ENCODE measurements at regions not wholly inside any gene's neighbourhood (a gene's known extent, or its start where the extent isn't known, plus 50 kb on each side); places are given as distances from the start of the nearest gene placed in this dataset.

- Histone ChIP-seq H3K36me3 (no peaks in the 10 kb centered on the region), H3K27me3 (no peaks in the 10 kb centered on the region), H3K4me1 (no peaks in the 10 kb centered on the region), H3K4me3 (no peak overlapping the region), H3K9me3 (no peaks in the 10 kb centered on the region), H3K27ac (no peak overlapping the region)
- no peak for DNase-seq (ENCODE audit: extremely low spot score in 2 of 2)
- intact Hi-C loops (cut with DNase I): no loop called here
- TF ChIP-seq CTCF (IDR thresholded peaks at IDR 0.05) (no peak), POLR2A (IDR thresholded peaks at IDR 0.05) (no peak), POLR2AphosphoS5 (IDR thresholded peaks at IDR 0.05; ENCODE audit: insufficient read depth in 1 of 2, low read depth in 1 of 2) (no peak)
Observed at GRCh38 chr2:64713686-64714085, 60.0 kb upstream of the SERTAD2 start.

- Histone ChIP-seq H3K27ac (no peak overlapping the region), H3K36me3 (no peaks in the 10 kb centered on the region), H3K9me3 (no peaks in the 10 kb centered on the region), H3K4me1 (peaks cover 4% of the 10 kb centered on the region), H3K27me3 (no peaks in the 10 kb centered on the region), H3K4me3 (no peak overlapping the region)
- TF ChIP-seq POLR2AphosphoS5 (IDR thresholded peaks at IDR 0.05; ENCODE audit: insufficient read depth in 1 of 2, low read depth in 1 of 2) (no peak), CTCF (IDR thresholded peaks at IDR 0.05) (no peak), POLR2A (IDR thresholded peaks at IDR 0.05) (no peak)
- intact Hi-C loops (cut with DNase I): no loop called here
- DNase-seq (ENCODE audit: extremely low spot score in 2 of 2): no peak
Observed at GRCh38 chr2:64716569-64716968, 62.9 kb upstream of the SERTAD2 start.

GRCh38 chr2:64718250-64718885 lies 64.7 kb upstream of the SERTAD2 start:
- Histone ChIP-seq H3K27me3 (no peaks in the 10 kb centered on the region), H3K27ac (no peak overlapping the region), H3K9me3 (no peaks in the 10 kb centered on the region), H3K36me3 (no peaks in the 10 kb centered on the region), H3K4me1 (peaks cover 4% of the 10 kb centered on the region), H3K4me3 (no peak overlapping the region)
- no peak for DNase-seq (ENCODE audit: extremely low spot score in 2 of 2)
- TF ChIP-seq POLR2AphosphoS5 (IDR thresholded peaks at IDR 0.05; ENCODE audit: insufficient read depth in 1 of 2, low read depth in 1 of 2): no peak
- TF ChIP-seq POLR2A (IDR thresholded peaks at IDR 0.05): no peak
- no peak for TF ChIP-seq CTCF (IDR thresholded peaks at IDR 0.05)
- intact Hi-C loops (cut with DNase I): no loop called here

- TF ChIP-seq CTCF (IDR thresholded peaks at IDR 0.05) (no peak), POLR2AphosphoS5 (IDR thresholded peaks at IDR 0.05; ENCODE audit: insufficient read depth in 1 of 2, low read depth in 1 of 2) (no peak), POLR2A (IDR thresholded peaks at IDR 0.05) (no peak)
- no peak overlapping the region for H3K27ac ChIP-seq
- no peaks in the 10 kb centered on the region for H3K27me3 ChIP-seq
- H3K4me3 ChIP-seq: no peak overlapping the region
- peaks cover 4% of the 10 kb centered on the region for H3K4me1 ChIP-seq
- DNase-seq (ENCODE audit: extremely low spot score in 2 of 2): no peak
- no peaks in the 10 kb centered on the region for H3K9me3 ChIP-seq
- intact Hi-C loops (cut with DNase I): no loop called here
- no peaks in the 10 kb centered on the region for H3K36me3 ChIP-seq
Observed at GRCh38 chr2:64720535-64721319, 67.0 kb upstream of the SERTAD2 start.

- intact Hi-C loops (cut with DNase I): no loop called here
Observed at GRCh38 chr2:64721320-64721623, 67.6 kb upstream of the SERTAD2 start.

More at GRCh38 chr2:64721320-64721623, 67.6 kb upstream of the SERTAD2 start:
- Histone ChIP-seq H3K27me3 (no peaks in the 10 kb centered on the region), H3K9me3 (no peaks in the 10 kb centered on the region), H3K36me3 (no peaks in the 10 kb centered on the region), H3K4me1 (peaks cover 7% of the 10 kb centered on the region), H3K27ac (no peak overlapping the region), H3K4me3 (no peak overlapping the region)
- DNase-seq (ENCODE audit: extremely low spot score in 2 of 2): no peak
- no peak for TF ChIP-seq CTCF (IDR thresholded peaks at IDR 0.05)
- no peak for TF ChIP-seq POLR2A (IDR thresholded peaks at IDR 0.05)
- TF ChIP-seq POLR2AphosphoS5 (IDR thresholded peaks at IDR 0.05; ENCODE audit: insufficient read depth in 1 of 2, low read depth in 1 of 2): no peak
